HepG2 (cell line): ENCODE measurements at regions not wholly inside any gene's neighbourhood (a gene's known extent, or its start where the extent isn't known, plus 50 kb on each side); places are given as distances from the start of the nearest gene placed in this dataset.

Experiments used
- ATAC-seq: fragments of 200-7000 bp; cut with Tn5 transposase; 3 replicates; pipeline ENCODE4 v1.9.1; 2020; ENCODE audit warnings: mild to moderate bottlenecking, moderate library complexity
- BruUV-seq: library from RNA; stranded (reverse); fragments of 400-500 nt; replicated peaks from 2 replicates; lab custom pipeline; 2021; lab: Mats Ljungman, UMichigan
- CTCF ChIA-PET: fragments of 300-600 bp; formaldehyde crosslinking; extraction: SDS; loops from one replicate; lab custom pipeline; 2021; ENCODE audit warnings: low total read pairs, inconsistent platforms, low intra/inter-chr PET ratio; lab: Yijun Ruan, JAX
- POLR2A ChIA-PET: fragments of 350-600 bp; sonication (Branson Sonifier 250); formaldehyde crosslinking; loops from one replicate; lab custom pipeline; 2020; ENCODE audit warnings: antibody characterized with exemption, inconsistent platforms; lab: Yijun Ruan, JAX
- DNase-seq: peaks from one replicate; pipeline ENCODE4 v3.0.0-alpha.2; 2015; ENCODE audit warnings: low spot score
- FAIRE-seq: peaks from 3 replicates; lab custom pipeline; 2011; peaks lifted over from hg19 to GRCh38; lab: Jason Lieb, UNC
- H2AFZ ChIP-seq: one replicate; pipeline ENCODE4 v1.6.1; 2011; ENCODE audit warnings: low read length, inconsistent platforms
- H3K27ac ChIP-seq: fragments of 300-600 bp; 3 replicates; pipeline ENCODE4 v1.8.0; 2011; ENCODE audit warnings: mixed run types, mild to moderate bottlenecking, mixed read lengths, low read length, inconsistent platforms; ENCODE audit not compliant: insufficient read depth; ENCODE audit errors: extremely low read length
- H3K27me3 ChIP-seq, 2 experiments: fragments of 200-600 bp in 1 of 2; 2 replicates in 1 of 2; 3 replicates in 1 of 2; pipeline versions ENCODE4 v1.6.0 to v1.8.0; 2011; ENCODE audit warnings: low read length in 2 of 2, mild to moderate bottlenecking in 2 of 2, moderate library complexity in 2 of 2, inconsistent platforms in 1 of 2; ENCODE audit not compliant: insufficient read depth in 2 of 2, control insufficient read depth in 1 of 2
- H3K36me3 ChIP-seq, 2 experiments: fragments of 200-600 bp in 1 of 2; replicated peaks in 1 of 2; 2 replicates in 1 of 2; 3 replicates in 1 of 2; pipeline versions ENCODE4 v1.5.1 to v1.8.0; 2011; ENCODE audit warnings: low read length in 2 of 2, inconsistent platforms in 1 of 2; ENCODE audit not compliant: insufficient read depth in 2 of 2, control insufficient read depth in 1 of 2
- H3K4me1 ChIP-seq: 2 replicates; pipeline ENCODE4 v1.5.1; 2012; ENCODE audit warnings: low read length, inconsistent platforms; ENCODE audit not compliant: insufficient read depth
- H3K4me2 ChIP-seq: 2 replicates; pipeline ENCODE4 v1.6.0; 2011; ENCODE audit warnings: low read depth, low read length, inconsistent platforms
- H3K4me3 ChIP-seq, 3 experiments: fragments of 200-600 bp in 1 of 3; sonication (generic), shearing (Covaris generic) in 1 of 3; replicated peaks in 1 of 3; 2 replicates each; pipeline ENCODE4 v1.5.1; 2011 to 2016; ENCODE audit warnings: low read length in 3 of 3, inconsistent platforms in 2 of 3, low read depth in 2 of 3, mild to moderate bottlenecking in 2 of 3, control low read depth in 1 of 3, mixed read lengths in 1 of 3; ENCODE audit not compliant: insufficient read depth in 1 of 3
- H3K79me2 ChIP-seq: one replicate; pipeline ENCODE4 v1.6.1; 2011; ENCODE audit warnings: low read length, inconsistent platforms; ENCODE audit not compliant: insufficient read depth
- H3K9ac ChIP-seq: 2 replicates; pipeline ENCODE4 v1.6.0; 2011; ENCODE audit warnings: mild to moderate bottlenecking, low read depth, low read length, inconsistent platforms; ENCODE audit not compliant: insufficient read depth
- H3K9me3 ChIP-seq: 2 replicates; pipeline ENCODE4 v1.5.1; 2012; ENCODE audit warnings: mild to moderate bottlenecking, low read length
- H4K20me1 ChIP-seq: 2 replicates; pipeline ENCODE4 v1.6.0; 2011; ENCODE audit warnings: inconsistent platforms, mild to moderate bottlenecking, low read length, moderate library complexity; ENCODE audit not compliant: insufficient read depth
- GTF3A ChIP-seq: sonication (generic); formaldehyde crosslinking; conservative IDR thresholded peaks from 2 replicates; pipeline ENCODE4 v1.4.0; 2020; ENCODE audit warnings: mild to moderate bottlenecking, missing genetic modification reagents
- KMT2B ChIP-seq: IDR thresholded peaks from 2 replicates; pipeline ENCODE4 v1.6.1; 2016; ENCODE audit warnings: missing genetic modification reagents, missing compliant biosample characterization
- NFE2L1 ChIP-seq: sonication (generic); formaldehyde crosslinking; IDR thresholded peaks from 2 replicates; pipeline ENCODE4 v1.4.0; 2020; ENCODE audit warnings: missing genetic modification reagents, mild to moderate bottlenecking, borderline replicate concordance
- TARDBP ChIP-seq: sonication (generic); formaldehyde crosslinking; IDR thresholded peaks from 2 replicates; pipeline ENCODE4 v1.8.0; 2022; ENCODE audit warnings: mild to moderate bottlenecking, missing genetic modification reagents
- TRIM24 ChIP-seq: sonication (generic); formaldehyde crosslinking; IDR thresholded peaks from 2 replicates; pipeline ENCODE4 v1.8.0; 2022; ENCODE audit warnings: mild to moderate bottlenecking, missing genetic modification reagents
- ZNF598 ChIP-seq: sonication (generic); formaldehyde crosslinking; IDR thresholded peaks from 2 replicates; pipeline ENCODE4 v1.5.1; 2020; ENCODE audit warnings: mild to moderate bottlenecking, missing genetic modification reagents, borderline replicate concordance
- ZSCAN30 ChIP-seq: sonication (generic); formaldehyde crosslinking; IDR thresholded peaks from 2 replicates; pipeline ENCODE4 v1.5.0; 2020; ENCODE audit warnings: mild to moderate bottlenecking, missing genetic modification reagents
- WGBS: methylation state at CpG from one replicate; pipeline ENCODE4 v1.1.6; 2017; ENCODE audit warnings: low lambda C conversion rate; 5-methylcytosine and 5-hydroxymethylcytosine counted together
- in situ Hi-C: cut with HindIII; loops from 2 replicates; pipeline ENCODE4 v1.10.0; 2017; ENCODE audit warnings: low pct_unique_long_range_greater_than_20kb; ENCODE audit not compliant: extremely low pct_ligation_motif_present
- intact Hi-C: fragments of 100-400 bp; cut with micrococcal nuclease; formaldehyde crosslinking; loops from one replicate; pipeline ENCODE4 v1.10.0; 2022; ENCODE audit not compliant: unreplicated experiment
- TF ChIP-seq, protein P1 (sequence below): IDR thresholded peaks from 2 replicates; pipeline ENCODE4 v1.6.1; 2016; ENCODE audit warnings: control low read depth
- TF ChIP-seq, protein P2 (sequence below): sonication (generic); formaldehyde crosslinking; IDR thresholded peaks from 2 replicates; pipeline ENCODE4 v1.8.1; 2023; ENCODE audit warnings: mild to moderate bottlenecking, missing genetic modification reagents
- TF ChIP-seq, protein P3 (sequence below): IDR thresholded peaks from 2 replicates; pipeline ENCODE4 v1.4.0; 2020; ENCODE audit warnings: mild to moderate bottlenecking, missing genetic modification reagents
- TF ChIP-seq, protein P4 (sequence below): IDR thresholded peaks from 2 replicates; pipeline ENCODE4 v1.6.1; 2016; ENCODE audit warnings: low read depth, borderline replicate concordance

DNA sequence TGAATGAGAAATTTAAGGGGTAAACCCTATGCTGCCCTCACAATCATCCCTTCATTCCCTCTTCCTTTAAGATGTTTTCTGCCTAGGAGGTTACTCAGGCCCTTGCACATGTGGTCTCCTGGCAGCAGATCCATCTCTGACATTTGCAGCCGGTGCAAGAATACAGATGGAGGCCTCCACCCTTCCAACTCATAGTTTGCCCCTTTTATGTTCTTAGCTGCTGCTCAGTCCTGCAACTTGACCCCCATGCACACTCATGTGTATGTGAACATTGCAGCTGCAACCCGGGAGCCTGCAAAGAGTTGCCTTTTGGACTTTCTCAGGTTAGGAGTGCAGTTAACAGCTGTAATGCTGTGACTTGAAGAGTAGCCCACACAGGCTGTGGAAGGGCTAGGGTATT is 131.9 kb upstream of the SGK1 start:
- no peaks in the 10 kb centered on the region for H3K36me3 ChIP-seq
- no peaks in the 10 kb centered on the region for H3K9me3 ChIP-seq
- H3K79me2 ChIP-seq = no peaks in the 10 kb centered on the region
- CTCF ChIA-PET = no interaction called here
- in situ Hi-C loops (loop anchor here (25.0 kb wide), 1 partner anchor 287 kb away; no protein-coding TSS in a partner anchor), intact Hi-C loops (loop anchor here (10.0 kb wide), 1 partner anchor 195 kb away; no protein-coding TSS in a partner anchor)
- no peak for FAIRE-seq
- BruUV-seq = no TSS peak
- H3K27ac ChIP-seq = no peak overlapping the region
- no peaks in the 10 kb centered on the region for H3K27me3 ChIP-seq
- no peak overlapping the region for H3K4me3 ChIP-seq
- H2AFZ ChIP-seq = no peak overlapping the region
- no peak for ATAC-seq
- H3K9ac ChIP-seq = no peak overlapping the region
- H3K4me2 ChIP-seq = no peak overlapping the region
- no peak for DNase-seq
- no peaks in the 10 kb centered on the region for H3K4me1 ChIP-seq
- WGBS = 50% methylated on average over 2 of the region's 2 CpGs
- POLR2A ChIA-PET = no interaction called here
- H4K20me1 ChIP-seq = no peaks in the 10 kb centered on the region
- TF ChIP-seq KMT2B (CRISPR knock-in tag) = no peak
- TF ChIP-seq, protein P1, sequence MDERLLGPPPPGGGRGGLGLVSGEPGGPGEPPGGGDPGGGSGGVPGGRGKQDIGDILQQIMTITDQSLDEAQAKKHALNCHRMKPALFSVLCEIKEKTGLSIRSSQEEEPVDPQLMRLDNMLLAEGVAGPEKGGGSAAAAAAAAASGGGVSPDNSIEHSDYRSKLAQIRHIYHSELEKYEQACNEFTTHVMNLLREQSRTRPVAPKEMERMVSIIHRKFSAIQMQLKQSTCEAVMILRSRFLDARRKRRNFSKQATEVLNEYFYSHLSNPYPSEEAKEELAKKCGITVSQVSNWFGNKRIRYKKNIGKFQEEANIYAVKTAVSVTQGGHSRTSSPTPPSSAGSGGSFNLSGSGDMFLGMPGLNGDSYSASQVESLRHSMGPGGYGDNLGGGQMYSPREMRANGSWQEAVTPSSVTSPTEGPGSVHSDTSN = no peak
- TF ChIP-seq GTF3A (CRISPR knock-in tag) = no peak
- TF ChIP-seq, protein P2, sequence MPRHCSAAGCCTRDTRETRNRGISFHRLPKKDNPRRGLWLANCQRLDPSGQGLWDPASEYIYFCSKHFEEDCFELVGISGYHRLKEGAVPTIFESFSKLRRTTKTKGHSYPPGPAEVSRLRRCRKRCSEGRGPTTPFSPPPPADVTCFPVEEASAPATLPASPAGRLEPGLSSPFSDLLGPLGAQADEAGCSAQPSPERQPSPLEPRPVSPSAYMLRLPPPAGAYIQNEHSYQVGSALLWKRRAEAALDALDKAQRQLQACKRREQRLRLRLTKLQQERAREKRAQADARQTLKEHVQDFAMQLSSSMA (CRISPR knock-in tag) = no peak
- TF ChIP-seq NFE2L1 = no peak
- TF ChIP-seq, protein P3, sequence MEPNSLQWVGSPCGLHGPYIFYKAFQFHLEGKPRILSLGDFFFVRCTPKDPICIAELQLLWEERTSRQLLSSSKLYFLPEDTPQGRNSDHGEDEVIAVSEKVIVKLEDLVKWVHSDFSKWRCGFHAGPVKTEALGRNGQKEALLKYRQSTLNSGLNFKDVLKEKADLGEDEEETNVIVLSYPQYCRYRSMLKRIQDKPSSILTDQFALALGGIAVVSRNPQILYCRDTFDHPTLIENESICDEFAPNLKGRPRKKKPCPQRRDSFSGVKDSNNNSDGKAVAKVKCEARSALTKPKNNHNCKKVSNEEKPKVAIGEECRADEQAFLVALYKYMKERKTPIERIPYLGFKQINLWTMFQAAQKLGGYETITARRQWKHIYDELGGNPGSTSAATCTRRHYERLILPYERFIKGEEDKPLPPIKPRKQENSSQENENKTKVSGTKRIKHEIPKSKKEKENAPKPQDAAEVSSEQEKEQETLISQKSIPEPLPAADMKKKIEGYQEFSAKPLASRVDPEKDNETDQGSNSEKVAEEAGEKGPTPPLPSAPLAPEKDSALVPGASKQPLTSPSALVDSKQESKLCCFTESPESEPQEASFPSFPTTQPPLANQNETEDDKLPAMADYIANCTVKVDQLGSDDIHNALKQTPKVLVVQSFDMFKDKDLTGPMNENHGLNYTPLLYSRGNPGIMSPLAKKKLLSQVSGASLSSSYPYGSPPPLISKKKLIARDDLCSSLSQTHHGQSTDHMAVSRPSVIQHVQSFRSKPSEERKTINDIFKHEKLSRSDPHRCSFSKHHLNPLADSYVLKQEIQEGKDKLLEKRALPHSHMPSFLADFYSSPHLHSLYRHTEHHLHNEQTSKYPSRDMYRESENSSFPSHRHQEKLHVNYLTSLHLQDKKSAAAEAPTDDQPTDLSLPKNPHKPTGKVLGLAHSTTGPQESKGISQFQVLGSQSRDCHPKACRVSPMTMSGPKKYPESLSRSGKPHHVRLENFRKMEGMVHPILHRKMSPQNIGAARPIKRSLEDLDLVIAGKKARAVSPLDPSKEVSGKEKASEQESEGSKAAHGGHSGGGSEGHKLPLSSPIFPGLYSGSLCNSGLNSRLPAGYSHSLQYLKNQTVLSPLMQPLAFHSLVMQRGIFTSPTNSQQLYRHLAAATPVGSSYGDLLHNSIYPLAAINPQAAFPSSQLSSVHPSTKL (CRISPR knock-in tag) = no peak
- no peak for TF ChIP-seq ZNF598
- no peak for TF ChIP-seq ZSCAN30 (CRISPR knock-in tag)
- no peak for TF ChIP-seq TRIM24 (CRISPR knock-in tag)
- TF ChIP-seq, protein P4, sequence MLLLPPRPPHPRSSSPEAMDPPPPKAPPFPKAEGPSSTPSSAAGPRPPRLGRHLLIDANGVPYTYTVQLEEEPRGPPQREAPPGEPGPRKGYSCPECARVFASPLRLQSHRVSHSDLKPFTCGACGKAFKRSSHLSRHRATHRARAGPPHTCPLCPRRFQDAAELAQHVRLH (CRISPR knock-in tag) = no peak
- TF ChIP-seq TARDBP = no peak
